Activated CD8-positive, alpha-beta memory T cell treated with anti-CD3 and anti-CD28 coated beads for 36 hours (primary cell): ENCODE measurements at regions not wholly inside any gene's neighbourhood (a gene's known extent, or its start where the extent isn't known, plus 50 kb on each side); places are given as distances from the start of the nearest gene placed in this dataset.

Experiments used
- CTCF ChIA-PET: fragments of 350-600 bp; sonication (Branson Sonifier 250); formaldehyde crosslinking; loops from one replicate; lab custom pipeline; 2021; ENCODE audit warnings: antibody characterized with exemption; lab: Charles Lee
- POLR2A ChIA-PET: fragments of 350-600 bp; sonication (Branson Sonifier 250); formaldehyde crosslinking; loops from one replicate; lab custom pipeline; 2021; ENCODE audit warnings: antibody characterized with exemption; lab: Charles Lee

GRCh38 chr18:72935744-72936143 is 68.0 kb upstream of the NETO1 start:
- POLR2A ChIA-PET: no interaction called here
- CTCF ChIA-PET: no interaction called here

GRCh38 chr18:72922895-72923294 is 55.1 kb upstream of the NETO1 start:
- CTCF ChIA-PET: no interaction called here
- POLR2A ChIA-PET: no interaction called here
